AG09319 (cell line): ENCODE measurements at regions not wholly inside any gene's neighbourhood (a gene's known extent, or its start where the extent isn't known, plus 50 kb on each side); places are given as distances from the start of the nearest gene placed in this dataset.
A peak's percentile ranks its signal among the peaks of the same experiment; 100 is the strongest.

Experiments used
- DNase-seq: peaks from one replicate; pipeline ENCODE4 v3.0.0-alpha.2; 2010; ENCODE audit warnings: low read depth; ENCODE audit errors: extremely low read depth
- TF ChIP-seq, protein P1 (sequence below): IDR thresholded peaks from 2 replicates; pipeline ENCODE4 v1.5.1; 2011; ENCODE audit warnings: low read depth, mild to moderate bottlenecking, inconsistent platforms, low read length, moderate library complexity

DNA sequence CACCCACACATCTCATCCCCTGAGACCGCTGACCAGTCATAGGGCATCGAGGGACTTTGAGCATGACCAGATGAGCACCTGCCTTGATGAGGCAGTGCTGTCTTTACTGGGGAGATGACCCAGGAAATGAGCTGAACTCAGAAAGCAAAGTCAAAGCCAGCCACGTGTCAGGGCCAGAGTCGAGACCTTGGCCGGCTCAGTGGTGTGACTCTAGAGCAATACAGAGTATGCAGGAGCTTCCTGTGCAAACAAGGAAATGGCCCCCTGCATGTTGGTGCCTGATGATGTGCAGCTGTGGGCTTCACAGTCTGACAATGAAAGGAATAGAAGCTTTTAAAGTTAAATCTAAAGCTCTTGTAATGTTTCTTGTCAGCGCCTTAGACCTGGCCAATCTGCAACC lies 332.9 kb downstream of the PCNX1 start:
- DNase-seq = no peak
- TF ChIP-seq, protein P1, sequence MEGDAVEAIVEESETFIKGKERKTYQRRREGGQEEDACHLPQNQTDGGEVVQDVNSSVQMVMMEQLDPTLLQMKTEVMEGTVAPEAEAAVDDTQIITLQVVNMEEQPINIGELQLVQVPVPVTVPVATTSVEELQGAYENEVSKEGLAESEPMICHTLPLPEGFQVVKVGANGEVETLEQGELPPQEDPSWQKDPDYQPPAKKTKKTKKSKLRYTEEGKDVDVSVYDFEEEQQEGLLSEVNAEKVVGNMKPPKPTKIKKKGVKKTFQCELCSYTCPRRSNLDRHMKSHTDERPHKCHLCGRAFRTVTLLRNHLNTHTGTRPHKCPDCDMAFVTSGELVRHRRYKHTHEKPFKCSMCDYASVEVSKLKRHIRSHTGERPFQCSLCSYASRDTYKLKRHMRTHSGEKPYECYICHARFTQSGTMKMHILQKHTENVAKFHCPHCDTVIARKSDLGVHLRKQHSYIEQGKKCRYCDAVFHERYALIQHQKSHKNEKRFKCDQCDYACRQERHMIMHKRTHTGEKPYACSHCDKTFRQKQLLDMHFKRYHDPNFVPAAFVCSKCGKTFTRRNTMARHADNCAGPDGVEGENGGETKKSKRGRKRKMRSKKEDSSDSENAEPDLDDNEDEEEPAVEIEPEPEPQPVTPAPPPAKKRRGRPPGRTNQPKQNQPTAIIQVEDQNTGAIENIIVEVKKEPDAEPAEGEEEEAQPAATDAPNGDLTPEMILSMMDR = no peak

DNA sequence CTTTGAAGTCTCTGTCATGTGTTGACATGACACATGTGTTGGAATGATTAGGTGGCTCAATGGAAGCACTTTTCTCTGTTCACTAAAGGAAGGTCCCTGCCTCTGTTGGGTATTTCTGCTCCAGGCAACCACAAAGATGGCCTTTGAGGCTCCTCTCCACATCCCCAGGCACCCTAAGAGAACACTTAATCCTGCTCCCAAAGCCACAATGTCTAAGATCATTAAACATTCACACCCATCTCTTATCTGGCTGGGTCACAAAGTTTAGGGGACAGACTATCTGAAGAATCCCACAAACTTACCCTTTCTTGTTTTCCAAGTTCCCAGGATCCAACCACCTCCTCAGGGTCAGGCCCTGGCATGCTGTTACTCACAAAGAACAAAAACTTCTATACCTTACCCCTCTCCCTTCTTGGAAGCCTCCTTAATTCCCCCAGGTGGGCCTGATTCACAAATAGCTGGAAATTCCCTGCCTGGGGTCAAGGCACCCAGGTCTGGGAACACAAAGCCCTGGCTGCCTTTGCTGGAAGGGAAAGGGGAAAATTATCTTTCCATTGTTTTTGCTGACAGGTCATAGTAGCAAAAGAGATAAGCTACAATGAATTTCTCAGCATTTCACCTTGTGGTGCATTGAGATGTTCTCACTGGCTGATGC lies 333.7 kb downstream of the PCNX1 start:
- DNase-seq = no peak
- TF ChIP-seq, protein P1 = no peak

DNA sequence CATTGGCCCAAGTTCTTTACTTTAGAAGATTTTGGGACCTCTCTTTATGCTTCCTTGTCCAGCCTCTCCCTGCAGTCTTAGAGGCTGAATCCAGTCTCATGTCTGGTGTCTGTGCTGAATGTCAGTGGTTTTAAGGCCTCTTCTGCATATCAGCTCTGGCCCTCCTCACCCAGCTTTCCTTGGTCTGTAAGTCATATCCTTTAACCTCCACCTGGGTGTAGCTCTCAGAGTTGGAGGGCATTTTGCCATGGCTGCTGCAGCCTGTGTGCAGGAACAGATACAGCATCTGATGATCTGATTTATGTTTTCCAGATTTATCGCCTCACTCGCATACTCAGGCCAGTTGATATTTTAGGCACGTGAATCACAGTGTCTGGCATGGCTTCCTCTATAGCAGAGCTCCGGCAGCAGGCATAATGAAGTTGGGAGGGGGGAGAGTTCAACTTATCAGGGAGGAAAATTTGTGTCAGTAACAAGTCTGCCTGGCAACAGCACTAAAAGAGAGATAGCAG lies 335.0 kb downstream of the PCNX1 start:
- DNase-seq = no peak

DNA sequence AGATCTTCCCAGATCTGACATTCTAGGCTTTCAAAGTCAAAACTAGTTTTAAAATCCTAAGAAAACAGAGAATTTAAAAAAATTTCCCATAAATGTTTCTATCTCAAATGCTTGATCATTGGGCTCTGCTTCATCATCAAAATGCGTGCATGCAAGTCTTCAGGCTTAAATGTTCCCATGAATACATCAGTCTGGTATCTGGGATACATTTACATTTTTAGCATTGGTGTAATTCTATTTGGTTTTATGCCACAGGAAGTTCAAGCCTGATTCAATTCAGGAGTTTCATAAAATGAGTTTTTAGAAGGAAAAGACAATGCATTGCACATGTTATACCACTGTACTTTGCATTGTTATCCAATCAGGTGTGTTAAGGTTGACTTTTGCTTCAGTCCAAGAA lies 336.4 kb downstream of the PCNX1 start:
- DNase-seq = peak; percentile 72
- TF ChIP-seq, protein P1 = no peak

More for the DNA sequence above, 335.0 kb downstream of the PCNX1 start:
- TF ChIP-seq, protein P1 = no peak

DNA sequence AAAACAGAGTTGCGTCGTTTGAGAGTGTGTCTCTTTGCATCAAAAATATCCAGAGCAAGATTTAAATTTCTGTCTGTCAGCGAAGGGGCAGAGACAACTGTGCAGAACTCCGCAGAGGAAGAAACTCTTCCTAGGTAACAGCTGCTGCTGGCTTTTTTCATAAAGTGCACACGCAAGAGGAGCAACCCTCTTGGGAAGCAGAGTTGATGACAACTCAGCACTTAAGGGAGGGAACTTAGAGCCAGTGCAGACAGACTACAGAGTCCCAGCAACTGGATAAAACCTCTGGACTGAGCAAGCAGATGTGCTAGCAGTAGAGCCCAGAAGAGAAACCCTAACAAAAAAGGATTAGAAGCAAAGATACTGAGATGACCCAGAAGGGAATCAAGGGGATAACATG lies 337.1 kb downstream of the PCNX1 start:
- DNase-seq = no peak
- TF ChIP-seq, protein P1 = no peak

DNA sequence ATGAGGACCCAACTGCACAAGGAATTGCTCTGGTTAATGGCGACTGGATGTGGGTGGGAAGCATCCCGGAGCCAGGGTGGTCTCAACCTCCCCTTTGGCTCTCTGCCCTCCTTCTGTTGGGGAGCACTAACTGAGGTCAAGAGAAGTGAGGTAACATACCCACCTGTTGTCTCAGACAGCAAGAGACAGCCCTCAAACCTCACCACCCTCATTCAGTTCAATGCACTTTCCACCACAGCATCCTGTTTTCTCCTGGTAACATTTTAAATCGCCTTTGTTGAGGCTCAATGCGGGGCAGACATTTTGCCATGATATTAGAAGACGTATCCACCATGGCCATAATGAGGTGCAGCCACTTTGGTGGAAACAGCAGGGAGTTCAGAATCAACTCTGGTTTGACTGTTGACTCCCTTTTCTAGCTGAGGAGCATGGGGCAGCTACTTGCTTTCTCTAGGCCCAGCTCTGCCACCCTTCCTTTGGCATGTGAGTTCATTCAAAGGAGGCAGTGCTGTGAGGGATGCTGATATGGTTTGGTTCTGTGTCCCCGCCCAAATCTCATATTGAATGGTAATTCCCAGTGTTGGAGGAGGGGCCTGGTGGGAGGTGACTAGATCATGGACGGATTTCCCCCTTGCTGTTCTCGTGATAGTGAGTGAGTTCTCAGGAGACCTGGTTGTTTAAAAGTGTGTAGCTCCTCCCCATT lies 338.6 kb downstream of the PCNX1 start:
- TF ChIP-seq, protein P1 = no peak
- no peak for DNase-seq

DNA sequence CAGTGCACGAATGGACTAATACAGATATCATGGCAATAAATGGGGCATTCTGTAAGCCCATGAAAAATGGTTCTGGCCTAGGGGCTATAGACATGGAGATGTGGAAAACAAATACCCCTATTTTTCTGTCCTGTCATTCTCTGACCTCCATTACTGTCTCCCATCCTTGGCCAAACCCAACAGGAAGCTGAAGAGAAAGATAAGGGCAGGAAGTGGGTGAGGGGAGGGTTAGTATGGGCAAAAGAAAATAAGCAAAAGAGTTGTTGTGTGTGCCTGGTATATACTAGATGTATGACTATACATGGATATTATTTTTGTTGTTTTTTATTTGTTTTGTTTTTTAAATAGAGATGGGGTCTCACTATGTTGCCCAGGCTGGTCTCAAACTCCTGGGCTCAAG lies 339.3 kb downstream of the PCNX1 start:
- TF ChIP-seq, protein P1 = no peak

More for the DNA sequence above, 339.3 kb downstream of the PCNX1 start:
- DNase-seq = no peak
